NCI-H146 treated with DMSO at 0.1 percent for 48 hours (cell line): ENCODE measurements at regions not wholly inside any gene's neighbourhood (a gene's known extent, or its start where the extent isn't known, plus 50 kb on each side); places are given as distances from the start of the nearest gene placed in this dataset.

Experiments
- DNase-seq: peaks from one replicate; lab custom pipeline; 2025; ENCODE audit not compliant: unreplicated experiment; lab: John Stamatoyannopoulos, UW

DNA sequence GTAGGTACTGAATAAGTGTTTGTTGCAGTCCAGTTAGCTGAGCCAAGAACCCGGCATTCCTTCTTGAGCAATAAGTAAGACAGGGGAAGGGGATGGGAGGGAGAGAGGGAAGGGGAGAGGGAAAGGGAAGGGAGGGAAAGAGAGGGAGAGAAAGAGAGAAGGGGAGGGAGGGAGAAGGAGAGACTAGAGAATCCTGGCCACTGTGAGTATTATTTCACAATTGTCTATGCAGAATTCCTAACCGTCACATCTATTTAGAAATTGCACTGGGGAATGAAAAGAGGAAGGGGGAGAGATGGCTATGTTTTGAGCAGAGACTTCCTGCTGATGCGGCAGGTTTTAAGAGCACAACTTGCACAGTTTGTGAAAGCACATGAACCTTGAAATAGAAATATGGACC is 251.4 kb upstream of the ZMIZ1 start:
- DNase-seq = no peak

DNA sequence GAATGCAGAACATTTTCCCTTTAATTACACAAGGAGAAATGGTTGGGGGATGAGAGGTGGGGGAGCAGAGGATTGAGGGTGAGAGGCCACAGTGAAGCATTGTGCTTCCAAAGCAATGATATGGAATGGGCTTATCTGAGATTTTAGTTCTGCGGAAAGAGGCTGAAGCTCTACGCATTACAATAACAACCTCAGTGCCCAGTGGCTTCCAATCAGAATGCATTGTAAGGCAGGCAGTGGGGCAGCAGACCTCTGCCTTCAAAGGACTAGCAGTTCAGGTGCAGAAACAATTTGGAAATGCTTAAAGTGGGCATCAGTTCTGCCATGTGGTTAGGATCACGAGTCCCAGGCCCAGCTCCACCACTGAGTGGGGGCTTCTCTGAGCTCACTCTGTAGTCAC is 251.0 kb upstream of the ZMIZ1 start:
- no peak for DNase-seq

DNA sequence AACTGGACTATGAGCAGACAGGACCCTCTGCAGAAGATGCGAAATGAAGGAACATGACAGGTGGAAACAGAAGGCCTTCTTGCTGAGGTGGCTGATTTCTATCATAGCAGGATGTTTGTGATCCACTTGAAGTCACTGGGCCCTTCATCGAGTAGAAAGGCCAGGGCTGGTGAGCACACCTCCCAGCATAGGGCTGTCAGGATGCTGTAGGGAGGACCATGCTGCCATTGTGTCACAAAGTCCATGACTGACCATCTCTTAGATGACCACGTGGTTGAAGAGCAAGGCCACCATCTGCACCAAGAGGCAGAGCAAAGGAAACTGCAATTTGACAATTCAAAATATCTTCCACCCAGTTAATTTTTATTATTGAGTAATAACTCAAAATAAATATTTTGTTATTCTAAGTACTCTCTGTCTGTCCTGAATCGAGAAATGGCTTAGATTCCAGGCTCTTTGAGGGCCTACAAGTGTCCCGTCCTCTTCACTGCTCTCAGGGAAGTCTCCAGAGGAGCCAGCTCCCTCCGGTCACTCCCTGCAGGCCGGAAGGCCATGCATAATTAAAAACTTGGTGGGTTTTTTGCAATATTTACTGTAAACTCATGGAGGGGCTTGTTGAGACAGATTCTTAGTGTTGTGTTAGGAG is 249.3 kb upstream of the ZMIZ1 start:
- no peak for DNase-seq

DNA sequence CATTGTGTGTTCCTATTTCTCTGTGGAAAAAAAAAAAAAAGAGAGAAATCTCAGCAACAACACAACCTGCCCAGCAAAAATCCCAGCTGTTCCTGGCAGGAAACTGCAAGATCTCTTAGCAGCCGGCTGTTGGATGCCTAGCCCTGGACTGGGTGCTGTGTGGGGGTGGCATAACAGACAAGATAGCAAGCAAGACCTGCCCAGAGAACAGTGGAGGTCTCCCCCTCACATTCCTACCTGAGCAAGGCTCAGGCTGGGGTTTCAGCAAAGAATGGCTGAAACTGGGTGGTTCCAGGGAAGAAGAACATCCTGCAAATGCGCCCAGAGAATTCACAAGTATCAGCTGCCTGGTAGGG is 248.8 kb upstream of the ZMIZ1 start:
- DNase-seq = no peak

DNA sequence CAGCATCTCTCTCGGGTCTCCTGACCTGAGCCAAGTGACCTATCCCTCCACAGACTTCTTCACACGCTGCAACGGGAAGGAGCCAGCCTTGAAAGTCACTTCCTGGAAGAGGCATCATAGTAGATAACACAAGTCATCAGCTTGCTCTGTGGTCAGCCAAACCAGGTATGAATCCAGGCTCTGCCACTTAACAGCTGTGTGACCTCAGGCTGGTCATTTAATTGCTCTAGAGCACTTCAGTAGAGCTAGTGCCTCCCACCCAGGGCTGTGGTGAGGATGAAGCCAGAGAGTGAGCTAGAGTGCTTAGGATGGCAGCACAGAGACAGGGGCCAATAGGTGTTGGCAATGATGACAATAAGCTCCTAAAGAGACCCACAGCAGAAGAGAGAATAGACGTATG is 247.7 kb upstream of the ZMIZ1 start:
- no peak for DNase-seq

DNA sequence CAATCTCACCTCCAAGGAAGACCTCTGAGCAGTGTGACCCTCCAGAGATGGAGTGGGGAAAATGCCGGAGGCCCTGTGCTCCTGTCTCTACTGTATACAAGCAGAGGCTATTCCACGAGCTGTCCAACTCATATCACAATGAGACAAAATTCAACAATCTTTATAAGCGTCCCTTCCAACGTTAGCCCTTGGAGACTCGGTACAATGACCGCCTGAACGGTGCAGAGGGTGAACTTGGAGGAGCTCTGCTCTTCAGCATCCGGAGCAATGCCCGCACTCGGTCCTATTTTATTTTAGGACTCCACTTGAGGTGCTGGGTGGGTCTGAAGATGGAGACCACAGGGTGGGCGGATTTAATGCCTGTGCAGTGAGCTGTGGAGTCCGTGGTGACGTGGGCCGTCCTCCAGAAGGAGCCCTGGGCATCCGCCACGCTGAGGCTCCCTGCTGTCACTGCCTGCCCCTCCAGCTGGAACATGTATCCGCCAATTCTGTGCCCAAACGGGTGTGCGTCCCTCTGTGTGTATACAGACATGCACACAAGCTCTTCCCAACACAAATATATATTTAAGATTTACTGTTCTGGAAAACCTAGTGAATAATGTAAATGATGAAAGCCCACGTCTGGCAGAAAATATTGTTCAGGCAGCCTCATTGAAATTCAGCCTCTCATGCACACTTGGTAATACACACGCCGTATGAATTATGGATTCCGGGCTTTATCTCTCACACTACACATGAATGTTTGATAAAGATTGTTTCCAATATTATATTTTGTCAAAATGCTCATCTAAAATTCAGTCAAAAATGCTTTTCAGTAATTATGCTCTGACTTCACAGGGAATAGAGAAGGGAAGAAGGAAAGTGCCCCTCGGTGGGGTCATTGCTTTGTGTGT is 239.9 kb upstream of the ZMIZ1 start:
- DNase-seq = no peak

DNA sequence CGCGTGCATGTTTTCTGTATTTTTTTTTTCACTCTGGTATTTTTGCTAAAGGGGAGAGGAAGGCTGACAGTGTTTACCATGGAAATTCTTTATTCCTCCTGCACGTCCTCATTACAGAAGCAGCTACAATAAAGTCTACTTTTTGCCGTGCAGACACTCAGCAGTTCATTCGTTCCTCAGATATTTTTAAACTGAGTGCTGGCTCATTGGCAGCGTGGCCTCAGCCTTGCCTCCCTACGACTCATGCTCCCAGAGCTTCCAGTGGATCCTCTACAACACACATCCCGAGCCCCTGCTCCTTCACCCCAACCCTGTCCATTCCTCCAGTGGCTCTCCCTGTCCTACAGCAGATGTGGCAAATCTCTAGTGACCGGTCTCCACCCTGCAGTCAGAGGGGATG is 239.2 kb upstream of the ZMIZ1 start:
- no peak for DNase-seq

DNA sequence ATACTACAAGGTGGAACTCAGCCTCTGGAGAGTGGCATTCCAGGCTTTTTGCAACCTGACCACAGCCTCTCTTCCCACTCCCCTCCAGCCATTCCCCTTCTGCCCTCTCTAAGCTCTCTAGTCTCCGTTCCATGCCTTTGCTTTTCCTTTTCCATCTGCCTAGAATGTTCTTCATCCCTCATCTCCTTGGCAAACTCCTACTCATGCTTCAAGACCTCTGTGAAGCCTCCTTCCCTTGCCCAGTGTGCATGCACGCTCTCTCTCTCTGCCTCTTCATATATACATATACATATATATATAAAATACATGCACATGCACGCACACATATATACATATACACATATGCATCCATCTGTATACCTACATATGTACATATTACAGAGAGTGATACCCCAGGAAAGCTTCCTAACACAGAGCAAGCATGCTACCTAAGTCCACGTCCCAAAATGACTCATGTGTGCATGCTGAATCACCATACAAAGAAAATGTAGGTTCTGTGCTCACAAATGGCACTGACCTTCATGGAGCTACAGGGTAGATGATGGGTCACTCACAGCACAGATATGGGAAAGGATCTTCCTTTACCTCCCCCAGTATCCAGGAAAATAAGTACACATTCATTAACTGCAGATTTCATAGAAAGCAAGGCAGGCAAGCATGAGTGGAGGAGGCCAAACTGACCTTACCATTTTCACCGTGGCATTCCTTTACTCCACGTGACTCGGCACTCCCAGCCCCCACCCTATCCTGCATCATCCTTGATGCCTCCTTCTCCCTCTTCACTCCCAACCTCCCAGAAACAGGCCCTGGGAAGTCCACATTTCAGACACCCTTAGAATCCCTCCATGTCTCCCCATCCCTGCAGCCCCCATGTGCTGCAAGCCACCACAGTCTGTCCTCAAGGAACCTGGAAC is 238.4 kb upstream of the ZMIZ1 start:
- no peak for DNase-seq

DNA sequence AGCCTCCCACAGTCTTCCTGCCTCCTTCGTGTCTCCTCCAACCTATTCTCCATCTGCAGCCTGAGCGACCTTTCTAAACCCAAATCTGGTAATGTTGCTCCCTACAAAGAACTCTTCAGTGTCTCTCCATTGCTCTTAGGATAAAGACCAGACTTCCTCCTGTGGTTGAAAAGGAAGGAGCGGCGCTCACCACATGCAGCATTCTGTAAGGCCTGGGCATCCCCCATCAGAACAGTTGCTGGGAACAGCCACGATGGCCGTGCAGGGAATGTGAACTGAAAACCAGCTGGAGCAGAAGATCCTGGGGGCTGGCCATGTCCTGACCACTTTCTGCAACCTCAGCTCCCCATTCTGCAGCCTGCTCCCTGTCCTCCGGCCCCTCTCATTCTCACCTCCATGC is 237.8 kb upstream of the ZMIZ1 start:
- no peak for DNase-seq

DNA sequence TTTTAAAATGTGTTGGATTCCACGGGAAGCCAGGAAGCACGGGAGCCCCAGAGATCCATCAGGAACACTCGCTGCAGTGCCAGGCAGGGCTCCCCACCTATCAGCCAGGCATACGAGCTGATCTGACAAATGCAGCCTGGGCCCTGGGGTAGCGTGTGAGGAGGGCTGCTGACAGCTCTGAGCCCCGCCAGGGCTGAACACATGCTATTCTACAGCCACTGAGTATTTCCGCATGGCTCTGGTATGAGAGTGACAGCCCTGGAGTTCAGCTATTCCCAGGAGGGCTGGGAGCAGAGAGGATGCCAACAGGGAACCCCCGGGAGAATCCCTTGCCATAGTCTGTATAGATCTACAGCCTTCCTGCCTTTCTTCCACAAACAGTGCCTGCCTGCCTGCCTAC is 237.3 kb upstream of the ZMIZ1 start:
- DNase-seq = no peak

DNA sequence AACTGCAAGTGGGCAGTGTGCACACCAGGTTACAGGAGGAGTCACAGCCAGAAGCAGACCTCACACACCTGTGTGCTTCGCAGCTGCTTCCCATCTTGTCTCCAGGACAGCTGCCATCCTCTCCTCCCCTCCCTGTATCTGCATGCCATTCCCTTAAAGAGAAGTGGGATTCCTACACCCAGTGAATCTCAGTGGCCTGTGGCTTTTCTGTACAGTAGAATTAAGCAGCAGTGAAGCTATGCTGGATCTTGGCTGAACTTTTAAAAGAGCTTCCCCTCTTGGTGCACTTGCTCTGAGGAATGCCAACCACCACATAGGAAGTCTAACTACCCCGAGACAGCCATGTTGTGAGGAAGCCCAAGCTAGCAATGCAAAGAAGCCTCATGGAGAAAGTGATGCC is 236.5 kb upstream of the ZMIZ1 start:
- DNase-seq = no peak

DNA sequence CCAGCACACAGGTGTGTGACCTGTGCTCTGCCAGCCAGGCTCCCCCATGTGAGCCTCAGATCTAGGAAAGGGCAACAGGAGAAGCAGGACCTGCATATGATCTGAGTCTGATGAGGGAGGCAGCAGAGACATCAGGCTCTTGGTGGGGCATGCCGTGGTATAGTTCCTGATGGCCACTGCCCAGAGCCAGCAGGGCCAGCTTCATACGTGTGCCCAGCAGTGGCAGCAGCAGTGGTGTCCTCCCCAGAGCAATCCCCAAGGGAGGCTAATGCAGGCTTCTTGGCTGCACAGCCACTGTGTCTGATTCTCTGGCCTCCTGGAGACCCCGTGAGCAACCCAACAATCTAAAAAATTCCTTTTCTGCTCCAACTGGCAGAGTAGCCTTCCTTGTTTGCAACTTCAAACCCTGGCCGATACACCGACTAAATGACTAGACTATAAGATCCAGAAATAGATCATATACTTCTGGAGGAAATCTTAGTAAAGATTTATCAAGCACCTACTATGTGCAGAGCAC is 230.6 kb upstream of the ZMIZ1 start:
- no peak for DNase-seq

DNA sequence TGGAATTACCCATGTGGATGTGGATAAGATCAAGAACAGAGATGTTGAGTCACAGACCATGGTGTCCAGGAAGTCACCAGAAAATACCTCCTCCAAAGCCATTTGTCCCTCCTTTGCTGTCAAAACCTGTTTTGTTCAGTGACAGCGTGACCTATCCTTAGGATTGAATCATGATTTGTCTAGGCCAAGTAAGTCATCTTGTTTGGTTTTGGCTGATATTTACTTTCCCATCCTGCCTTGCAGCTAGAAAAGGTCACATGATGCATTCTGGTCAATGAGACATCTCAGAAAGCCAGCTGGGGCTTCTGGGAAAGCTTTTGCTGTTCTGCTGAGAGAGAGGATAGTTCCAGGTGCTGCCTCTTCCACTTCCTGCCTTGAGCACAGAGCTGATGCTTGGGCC is 225.3 kb upstream of the ZMIZ1 start:
- DNase-seq = no peak

DNA sequence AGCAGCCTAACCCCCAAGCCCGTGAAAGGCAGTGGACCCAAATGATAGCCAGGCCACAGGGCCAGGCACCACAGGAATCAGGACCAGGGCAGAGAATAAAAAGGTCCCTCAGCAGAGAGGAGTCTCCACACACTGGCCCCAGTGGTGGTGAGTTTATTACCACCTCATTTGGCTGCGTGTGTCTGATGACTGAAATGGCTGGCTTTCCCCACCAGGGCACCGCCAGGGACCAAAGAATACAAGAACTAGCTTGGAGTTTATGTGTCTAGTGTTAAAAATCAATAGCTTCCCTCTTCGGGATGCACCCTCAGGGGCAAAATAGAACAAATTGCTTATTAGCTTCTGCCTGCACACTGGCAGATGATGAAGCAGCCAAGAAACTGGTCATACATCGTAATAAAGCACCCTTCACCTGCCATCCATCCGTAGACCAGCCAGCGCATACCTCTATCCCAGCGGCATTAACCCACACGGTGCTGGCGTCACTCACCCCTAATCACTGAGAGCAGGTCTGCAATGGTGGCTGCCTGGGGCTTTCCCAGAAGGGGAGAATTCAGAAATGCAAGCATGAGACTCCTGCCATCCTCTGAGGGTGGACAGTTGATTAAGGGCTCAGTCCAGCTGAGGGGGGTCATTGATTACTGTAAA is 223.7 kb upstream of the ZMIZ1 start:
- DNase-seq = no peak

DNA sequence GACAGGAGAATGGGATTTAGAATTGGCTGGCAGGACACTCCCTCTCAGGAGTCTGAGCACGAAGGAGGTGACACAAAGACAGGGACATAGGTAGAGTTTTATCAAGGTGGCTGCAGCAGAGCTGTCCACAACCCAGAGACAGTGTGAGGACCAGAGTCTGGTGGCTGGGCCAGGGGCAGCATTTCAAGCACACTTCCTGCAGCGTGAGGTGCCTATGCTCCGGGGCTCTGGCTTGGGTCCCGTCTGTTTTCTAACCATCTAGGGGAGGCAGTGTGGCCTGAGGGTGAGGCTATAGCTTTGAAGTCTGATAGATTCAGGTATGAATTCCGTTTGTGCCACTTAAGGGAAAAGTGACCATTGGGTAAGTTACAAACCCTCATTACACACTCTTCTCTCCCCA is 222.7 kb upstream of the ZMIZ1 start:
- no peak for DNase-seq

DNA sequence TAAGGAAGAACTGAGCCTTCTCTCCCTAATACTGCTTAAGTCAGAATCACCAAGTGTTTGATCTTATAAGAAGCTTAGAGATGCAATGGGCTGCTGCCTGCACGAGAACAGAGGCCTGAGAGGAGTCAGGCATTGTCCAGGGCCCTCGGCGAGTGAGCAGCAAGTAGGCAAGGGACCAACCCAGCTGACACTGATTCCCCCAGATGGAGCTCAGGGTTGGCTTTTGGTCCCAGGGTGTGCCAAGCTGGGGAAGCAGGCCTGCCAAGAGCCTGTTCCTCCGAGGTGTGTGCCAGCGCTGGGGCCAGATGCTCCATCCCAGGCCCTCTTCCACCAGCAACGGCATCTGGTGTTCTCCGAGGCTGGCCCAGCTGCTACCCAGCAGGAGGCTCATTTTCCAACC is 222.0 kb upstream of the ZMIZ1 start:
- DNase-seq = no peak

DNA sequence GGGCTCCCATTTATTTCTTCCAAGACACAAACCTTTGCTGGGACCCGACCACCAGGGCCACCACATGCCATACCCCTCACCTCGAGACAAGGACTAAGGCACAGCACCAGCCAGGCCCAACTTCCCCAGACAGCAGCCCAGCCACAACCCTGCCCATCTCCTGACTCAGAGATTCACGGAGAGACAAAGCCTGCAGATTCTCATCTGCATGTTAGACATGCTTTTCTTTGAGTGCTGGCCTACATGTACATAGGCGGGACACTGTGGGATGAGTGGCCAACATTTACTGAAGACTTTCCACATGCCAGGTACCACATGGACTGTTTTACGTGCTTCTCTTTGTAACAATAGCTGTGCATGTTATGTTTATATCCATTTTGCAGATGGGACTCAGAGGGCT is 221.3 kb upstream of the ZMIZ1 start:
- DNase-seq = no peak

DNA sequence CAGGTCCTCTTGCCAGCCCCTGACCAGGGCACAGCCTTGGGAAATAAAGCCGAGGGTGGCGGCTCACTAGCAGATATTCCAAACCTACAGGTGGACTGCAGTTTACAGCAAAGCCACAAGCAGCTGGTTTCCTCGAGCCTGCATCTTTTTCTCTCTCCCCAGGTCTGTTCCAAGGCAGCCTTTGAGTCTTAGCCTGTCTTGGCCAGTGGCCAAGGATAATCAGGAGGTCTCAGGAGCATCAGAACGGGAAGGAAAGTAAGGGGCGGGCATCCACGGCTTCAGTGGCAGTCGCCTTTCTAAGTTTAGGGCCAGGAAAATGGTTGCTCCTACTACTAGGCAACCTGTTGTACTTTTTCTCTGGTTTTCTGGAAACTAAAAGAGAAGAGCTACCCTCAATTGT is 219.7 kb upstream of the ZMIZ1 start:
- no peak for DNase-seq

DNA sequence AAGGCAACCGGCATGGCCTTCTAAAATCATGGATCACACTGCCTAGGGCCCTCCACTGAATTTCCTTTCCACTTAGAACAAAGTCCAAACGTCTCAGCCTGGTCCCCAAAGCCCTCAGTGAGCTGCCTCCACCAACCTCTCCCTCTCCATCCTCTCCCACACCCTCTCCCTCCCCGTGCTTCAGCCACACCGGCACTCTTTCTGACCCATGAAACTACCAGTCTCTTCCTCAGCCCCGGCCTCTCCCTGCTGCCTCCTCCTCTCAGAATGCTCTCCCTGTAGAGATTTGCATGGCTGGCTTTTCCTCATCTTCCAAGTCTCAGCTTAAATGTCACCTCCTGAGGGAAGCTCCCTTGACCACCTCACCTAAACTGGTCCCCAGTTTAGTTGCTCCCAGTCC is 219.0 kb upstream of the ZMIZ1 start:
- DNase-seq = no peak

DNA sequence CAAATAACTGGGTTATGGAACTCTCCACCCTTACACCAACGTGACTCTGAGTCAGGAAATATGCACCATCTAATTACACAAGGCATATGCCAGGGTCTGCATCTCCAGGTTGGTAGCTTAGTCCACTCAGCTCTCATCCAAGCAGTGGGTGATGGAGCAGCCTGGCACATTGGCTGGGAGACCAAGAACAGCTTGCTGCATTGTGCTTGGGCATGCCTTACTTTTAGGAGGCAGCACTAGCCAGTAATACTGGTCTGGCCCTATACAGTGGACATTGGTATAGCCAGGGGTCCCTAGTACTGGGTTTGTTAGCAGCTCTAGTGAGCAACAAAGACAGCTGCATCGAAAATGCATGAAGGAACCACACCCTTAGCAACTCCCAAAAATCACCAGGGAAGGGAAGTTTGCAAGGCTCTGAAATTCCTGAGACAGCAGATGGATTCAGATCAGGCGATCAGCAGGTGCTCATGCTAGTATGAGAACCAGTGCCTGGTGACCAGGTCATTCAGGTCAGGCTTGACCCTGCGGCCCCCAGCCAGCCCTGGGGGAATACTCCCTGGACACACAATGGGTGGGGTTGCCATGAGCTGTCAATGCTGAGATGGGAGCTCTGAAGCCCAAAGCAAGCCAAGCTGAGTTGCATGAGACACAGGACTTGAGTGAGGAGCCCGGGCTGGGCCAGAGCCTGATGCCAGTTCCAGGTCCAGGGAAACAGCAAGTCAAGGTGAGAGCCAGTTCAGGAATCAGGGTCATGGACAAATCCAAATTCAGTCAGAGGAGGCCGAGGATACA is 217.9 kb upstream of the ZMIZ1 start:
- DNase-seq = no peak
